ENCODE measurements at regions not wholly inside any gene's neighbourhood (a gene's known extent, or its start where the extent isn't known, plus 50 kb on each side); places are given as distances from the start of the nearest gene placed in this dataset.
A peak's percentile ranks its signal among the peaks of the same experiment; 100 is the strongest.

GRCh38 chr3:194738254-194739093 is 52.8 kb downstream of the FAM43A start:
- intact Hi-C loops (cut with DNase I): no loop called here
- no peaks in the 10 kb centered on the region for H3K4me1 ChIP-seq
- peak overlapping the region in 1 of 4 donors; percentile 2 for H3K27ac ChIP-seq
- no peaks in the 10 kb centered on the region for H3K27me3 ChIP-seq
- no peaks in the 10 kb centered on the region for H3K9me3 ChIP-seq
- TF ChIP-seq, protein P1, sequence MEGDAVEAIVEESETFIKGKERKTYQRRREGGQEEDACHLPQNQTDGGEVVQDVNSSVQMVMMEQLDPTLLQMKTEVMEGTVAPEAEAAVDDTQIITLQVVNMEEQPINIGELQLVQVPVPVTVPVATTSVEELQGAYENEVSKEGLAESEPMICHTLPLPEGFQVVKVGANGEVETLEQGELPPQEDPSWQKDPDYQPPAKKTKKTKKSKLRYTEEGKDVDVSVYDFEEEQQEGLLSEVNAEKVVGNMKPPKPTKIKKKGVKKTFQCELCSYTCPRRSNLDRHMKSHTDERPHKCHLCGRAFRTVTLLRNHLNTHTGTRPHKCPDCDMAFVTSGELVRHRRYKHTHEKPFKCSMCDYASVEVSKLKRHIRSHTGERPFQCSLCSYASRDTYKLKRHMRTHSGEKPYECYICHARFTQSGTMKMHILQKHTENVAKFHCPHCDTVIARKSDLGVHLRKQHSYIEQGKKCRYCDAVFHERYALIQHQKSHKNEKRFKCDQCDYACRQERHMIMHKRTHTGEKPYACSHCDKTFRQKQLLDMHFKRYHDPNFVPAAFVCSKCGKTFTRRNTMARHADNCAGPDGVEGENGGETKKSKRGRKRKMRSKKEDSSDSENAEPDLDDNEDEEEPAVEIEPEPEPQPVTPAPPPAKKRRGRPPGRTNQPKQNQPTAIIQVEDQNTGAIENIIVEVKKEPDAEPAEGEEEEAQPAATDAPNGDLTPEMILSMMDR (IDR thresholded peaks at IDR 0.05): no peak
- H3K4me3 ChIP-seq: no peak overlapping the region
- H3K36me3 ChIP-seq: no peaks in the 10 kb centered on the region
- DNase-seq (peak in 4 of 6 donors; percentile 36 to 76 (median 54)), ATAC-seq (peak; percentile 61 to 85 (median 76)), FAIRE-seq (no peak)
- 54 to 67% methylated on average over 6 of the region's 6 CpGs for WGBS, 2 donors

DNA sequence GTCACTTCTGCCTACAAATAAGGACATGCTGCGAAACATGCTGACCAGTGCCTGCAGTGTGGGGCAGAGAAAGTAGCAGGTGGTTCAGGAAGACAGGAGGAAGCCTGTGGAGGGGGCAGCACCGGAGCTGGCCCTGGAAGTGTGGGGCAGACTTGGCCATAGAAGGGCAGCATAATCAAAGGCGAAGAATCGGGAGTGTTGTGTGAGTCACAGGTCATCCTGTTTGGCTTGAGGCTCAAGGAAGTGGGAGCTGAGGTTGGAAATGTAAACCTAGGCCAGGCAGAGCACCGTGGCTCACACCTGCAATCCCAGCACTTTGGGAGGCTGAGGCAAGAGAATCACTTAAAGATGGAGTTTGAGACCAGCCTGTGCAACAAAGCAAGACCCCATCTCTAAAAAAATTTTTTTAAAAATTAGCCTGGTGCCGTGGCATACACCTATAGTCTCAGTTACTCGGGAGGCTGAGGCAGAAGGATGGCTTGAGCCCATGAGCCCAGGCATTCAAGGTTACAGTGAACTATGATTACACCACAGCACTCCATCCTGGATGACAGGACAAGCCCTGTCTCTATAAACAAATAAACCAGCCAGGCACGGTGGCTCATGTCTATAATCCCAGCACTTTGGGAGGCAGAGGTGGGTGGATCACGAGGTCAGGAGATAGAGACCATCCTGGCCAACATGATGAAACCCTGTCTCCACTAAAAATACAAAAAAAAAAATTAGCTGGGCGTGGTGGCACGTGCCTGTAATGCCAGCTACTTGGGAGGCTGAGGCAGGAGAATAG is 54.0 kb downstream of the FAM43A start:
- TF ChIP-seq, protein P1 (IDR thresholded peaks at IDR 0.05): no peak
- FAIRE-seq (no peak), ATAC-seq (peak in 1 of 4 donors; percentile 29), DNase-seq (no peak)
- intact Hi-C loops (cut with DNase I): no loop called here
- Histone ChIP-seq H3K4me1 (no peaks in the 10 kb centered on the region), H3K4me3 (no peak overlapping the region), H3K9me3 (no peaks in the 10 kb centered on the region), H3K36me3 (no peaks in the 10 kb centered on the region), H3K27me3 (no peaks in the 10 kb centered on the region), H3K27ac (no peak overlapping the region)
- 80 to 82% methylated on average over 11 of the region's 11 CpGs for WGBS, 2 donors

DNA sequence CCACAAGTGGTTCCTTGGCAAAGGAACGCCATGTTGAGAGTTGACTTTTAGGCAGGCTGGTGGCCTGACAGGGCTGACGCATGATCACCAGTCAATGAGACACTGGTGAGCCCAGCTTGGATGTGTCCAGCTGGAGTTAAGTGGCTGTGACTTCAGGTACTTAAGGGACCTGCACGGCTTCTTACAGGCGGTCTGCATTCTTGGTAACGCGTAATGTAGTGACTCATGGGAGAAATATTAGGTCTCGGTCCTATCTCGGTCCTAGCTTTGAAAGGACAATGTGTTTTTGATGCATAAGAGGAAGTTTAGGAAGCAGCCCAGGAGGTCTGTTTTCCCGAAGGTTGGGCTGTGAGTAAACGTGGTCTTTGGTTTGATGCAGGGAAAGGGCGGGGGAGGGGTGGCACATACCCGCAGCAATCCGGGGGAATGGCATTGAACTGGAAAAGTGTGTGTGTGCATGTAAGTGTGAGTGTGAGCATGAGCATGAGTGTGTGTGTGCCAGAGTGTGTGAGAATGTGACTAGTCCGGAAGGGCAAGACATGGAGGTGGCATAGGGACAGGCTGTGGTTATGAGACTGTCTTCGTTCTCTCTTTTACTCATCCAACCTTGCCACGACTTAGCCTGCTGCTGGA is 55.3 kb downstream of the FAM43A start:
- DNase-seq (peak in 1 of 6 donors; percentile 12), ATAC-seq (peak; percentile 42 to 67 (median 53)), FAIRE-seq (no peak)
- WGBS, 2 donors: 42 to 43% methylated on average over 16 of the region's 16 CpGs
- H3K4me1 ChIP-seq: no peaks in the 10 kb centered on the region
- peak overlapping the region in 1 of 4 donors; percentile 5 for H3K27ac ChIP-seq
- no peaks in the 10 kb centered on the region for H3K27me3 ChIP-seq
- TF ChIP-seq, protein P1 (IDR thresholded peaks at IDR 0.05): no peak
- H3K9me3 ChIP-seq: no peaks in the 10 kb centered on the region
- intact Hi-C loops (cut with DNase I): no loop called here
- no peaks in the 10 kb centered on the region for H3K36me3 ChIP-seq
- H3K4me3 ChIP-seq: no peak overlapping the region

- ATAC-seq (no peak), FAIRE-seq (no peak), DNase-seq (no peak)
- H3K9me3 ChIP-seq: no peaks in the 10 kb centered on the region
- TF ChIP-seq, protein P1 (IDR thresholded peaks at IDR 0.05): no peak
- no peaks in the 10 kb centered on the region for H3K27me3 ChIP-seq
- intact Hi-C loops (cut with DNase I): no loop called here
- WGBS, 2 donors: 61 to 65% methylated on average over 6 to 7 of the region's 7 CpGs
- no peak overlapping the region for H3K4me3 ChIP-seq
- no peak overlapping the region for H3K27ac ChIP-seq
- H3K4me1 ChIP-seq: no peaks in the 10 kb centered on the region
- H3K36me3 ChIP-seq: no peaks in the 10 kb centered on the region
Measured at GRCh38 chr3:194741916-194742315, 56.2 kb downstream of the FAM43A start.
